ENCODE measurements at regions not wholly inside any gene's neighbourhood (a gene's known extent, or its start where the extent isn't known, plus 50 kb on each side); places are given as distances from the start of the nearest gene placed in this dataset.

- no peak overlapping the region for H3K4me3 Mint-ChIP-seq
- no CpG with 5 or more reads among the region's 3 CpGs for WGBS (ENCODE audit: extremely low coverage, insufficient read length, low lambda C conversion rate)
- H2BK15ac ChIP-seq (ENCODE audit: low read depth, low read length): no peak overlapping the region
- no peak for DNase-seq
- peaks cover 2 to 4% of the 10 kb centered on the region in 2 experiments; a peak in 2 of 4 replicates for H3K4me1 Mint-ChIP-seq
- H4K91ac ChIP-seq (ENCODE audit: insufficient read length, low read depth, low read length): no peak overlapping the region
- no peak overlapping the region for H2AFZ ChIP-seq (ENCODE audit: low read length)
- H3K23me2 ChIP-seq (ENCODE audit: insufficient read length, low read depth, low read length, poor library complexity, severe bottlenecking): no peaks in the 10 kb centered on the region
- H3K4me2 ChIP-seq (ENCODE audit: insufficient read depth, insufficient read length, low read length): no peak overlapping the region
- no peak overlapping the region for H2BK120ac ChIP-seq (ENCODE audit: low read depth, low read length, poor library complexity, severe bottlenecking)
- H3K18ac ChIP-seq (ENCODE audit: insufficient read length, low read depth, low read length): no peak overlapping the region
- no peaks in the 10 kb centered on the region for H3K79me2 ChIP-seq (ENCODE audit: insufficient read depth, low read length)
- H4K20me1 ChIP-seq (ENCODE audit: control insufficient read depth, insufficient read depth, insufficient read length): no peaks in the 10 kb centered on the region
- no peak overlapping the region for H3K4ac ChIP-seq (ENCODE audit: low read depth, low read length)
- no peaks in the 10 kb centered on the region for H3K9me3 ChIP-seq (ENCODE audit: control insufficient read depth, low read depth, low read length)
- H4K5ac ChIP-seq (ENCODE audit: insufficient read length, low read depth, low read length): no peak overlapping the region
- H3K27me3 Mint-ChIP-seq (ENCODE audit: low read depth): no peaks in the 10 kb centered on the region
- no peak overlapping the region for H2BK12ac ChIP-seq (ENCODE audit: insufficient read length, low read depth, low read length)
- no peak overlapping the region for H3K23ac ChIP-seq (ENCODE audit: insufficient read length, low read depth, low read length)
- H3K27ac Mint-ChIP-seq: no peak overlapping the region
- no peak overlapping the region for H3K56ac ChIP-seq (ENCODE audit: insufficient read length, low read depth, low read length)
- H3K79me1 ChIP-seq (ENCODE audit: insufficient read depth, low read depth, low read length, poor library complexity, severe bottlenecking): no peaks in the 10 kb centered on the region
- H3K36me3 Mint-ChIP-seq (ENCODE audit: insufficient read depth in 1 of 3, low read depth in 3 of 3): no peaks in the 10 kb centered on the region
- TF ChIP-seq, protein P1, sequence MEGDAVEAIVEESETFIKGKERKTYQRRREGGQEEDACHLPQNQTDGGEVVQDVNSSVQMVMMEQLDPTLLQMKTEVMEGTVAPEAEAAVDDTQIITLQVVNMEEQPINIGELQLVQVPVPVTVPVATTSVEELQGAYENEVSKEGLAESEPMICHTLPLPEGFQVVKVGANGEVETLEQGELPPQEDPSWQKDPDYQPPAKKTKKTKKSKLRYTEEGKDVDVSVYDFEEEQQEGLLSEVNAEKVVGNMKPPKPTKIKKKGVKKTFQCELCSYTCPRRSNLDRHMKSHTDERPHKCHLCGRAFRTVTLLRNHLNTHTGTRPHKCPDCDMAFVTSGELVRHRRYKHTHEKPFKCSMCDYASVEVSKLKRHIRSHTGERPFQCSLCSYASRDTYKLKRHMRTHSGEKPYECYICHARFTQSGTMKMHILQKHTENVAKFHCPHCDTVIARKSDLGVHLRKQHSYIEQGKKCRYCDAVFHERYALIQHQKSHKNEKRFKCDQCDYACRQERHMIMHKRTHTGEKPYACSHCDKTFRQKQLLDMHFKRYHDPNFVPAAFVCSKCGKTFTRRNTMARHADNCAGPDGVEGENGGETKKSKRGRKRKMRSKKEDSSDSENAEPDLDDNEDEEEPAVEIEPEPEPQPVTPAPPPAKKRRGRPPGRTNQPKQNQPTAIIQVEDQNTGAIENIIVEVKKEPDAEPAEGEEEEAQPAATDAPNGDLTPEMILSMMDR (conservative IDR thresholded peaks at IDR 0.05): no peak
- no peaks in the 10 kb centered on the region for H3K9me3 Mint-ChIP-seq
- H3K4me1 ChIP-seq (ENCODE audit: insufficient read depth, low read length): no peaks in the 10 kb centered on the region; the same call in 1 of the 2 replicates
- H3K27me3 ChIP-seq (ENCODE audit: insufficient read depth, low read length): no peaks in the 10 kb centered on the region
- H2BK5ac ChIP-seq (ENCODE audit: insufficient read length, low read length): no peak overlapping the region
- no peak overlapping the region for H3K27ac ChIP-seq (ENCODE audit: insufficient read length, low read depth, low read length)
- no peak overlapping the region for H3K14ac ChIP-seq (ENCODE audit: insufficient read depth, low read length)
- H3K9ac ChIP-seq (ENCODE audit: extremely low read depth, insufficient read length, low read length): no peak overlapping the region
- H2AK5ac ChIP-seq (ENCODE audit: insufficient read length, low read length): no peak overlapping the region
- no peak overlapping the region for H2BK20ac ChIP-seq (ENCODE audit: low read depth, low read length, poor library complexity, severe bottlenecking)
- H4K8ac ChIP-seq (replicated peaks; ENCODE audit: insufficient read length, low read depth, low read length): no peak overlapping the region
- no peak overlapping the region for H3T11ph ChIP-seq (ENCODE audit: low read length)
Observed at GRCh38 chr11:111172321-111172862, 73.1 kb upstream of the POU2AF2 start.
